Gastroesophageal sphincter (tissue), 3 donors: ENCODE measurements at regions not wholly inside any gene's neighbourhood (a gene's known extent, or its start where the extent isn't known, plus 50 kb on each side); places are given as distances from the start of the nearest gene placed in this dataset.

Experiments used
- CTCF ChIP-seq, 4 experiments: fragments of 200-600 bp in 2 of 4; fragments of 450-650 bp in 2 of 4; sonication (generic) in 1 of 4; IDR thresholded peaks; one replicate each; pipeline ENCODE4 v1.5.1; 2017 to 2019; ENCODE audit warnings: antibody characterized with exemption in 4 of 4, mild to moderate bottlenecking in 2 of 4, moderate library complexity in 2 of 4
- EP300 ChIP-seq: sonication (generic); formaldehyde crosslinking; IDR thresholded peaks from one replicate; pipeline ENCODE4 v1.6.1; 2017; ENCODE audit warnings: antibody characterized with exemption, mild to moderate bottlenecking
- POLR2A ChIP-seq, 2 donors: fragments of 450-650 bp; IDR thresholded peaks; one replicate each; pipeline ENCODE4 v1.6.1; 2017; ENCODE audit warnings: antibody characterized with exemption in 2 of 2, mild to moderate bottlenecking in 2 of 2, moderate library complexity in 1 of 2
- POLR2AphosphoS5 ChIP-seq: sonication (generic); formaldehyde crosslinking; IDR thresholded peaks from one replicate; pipeline ENCODE4 v1.6.1; 2017; ENCODE audit warnings: antibody characterized with exemption

- TF ChIP-seq POLR2A (IDR thresholded peaks at IDR 0.05) (no peak), CTCF (IDR thresholded peaks at IDR 0.05) (no peak), EP300 (no peak), POLR2AphosphoS5 (no peak)
These were observed 335.7 kb upstream of the PIK3R1 start for GRCh38 chr5:67879620-67880510.
